Gastrocnemius medialis (tissue), 4 donors: ENCODE measurements at regions not wholly inside any gene's neighbourhood (a gene's known extent, or its start where the extent isn't known, plus 50 kb on each side); places are given as distances from the start of the nearest gene placed in this dataset.
"Not testable (repeated sequence)": the region's sequence is repeated elsewhere in the genome, so short reads cannot be mapped to it uniquely, and the experiment has no call there.

Experiments used
- ATAC-seq, 2 donors: fragments of 150-250 bp; one replicate each; pipeline ENCODE4 v1.9.1; 2016
- DNase-seq, 2 donors: peaks; one replicate each; pipeline ENCODE4 v3.0.0-alpha.2; 2019
- H3K27ac ChIP-seq, 4 donors: fragments of 200-600 bp; sonication (generic); 1 replicate in 1 of 4; 2 replicates in 3 of 4; pipeline ENCODE4 v1.5.1; 2016 to 2018; ENCODE audit warnings: mild to moderate bottlenecking in 2 of 4, moderate library complexity in 1 of 4
- H3K27me3 ChIP-seq, 3 donors: fragments of 200-600 bp; sonication (generic) in 2 of 3; 1 replicate in 1 of 3; 2 replicates in 2 of 3; pipeline versions ENCODE4 v1.5.1 to v1.6.0; 2016 to 2019; ENCODE audit warnings: mild to moderate bottlenecking in 1 of 3, moderate library complexity in 1 of 3
- H3K36me3 ChIP-seq, 2 donors: fragments of 200-600 bp; sonication (generic) in 1 of 2; one replicate each; pipeline ENCODE4 v1.5.1; 2017 to 2018
- H3K4me1 ChIP-seq, 2 donors: fragments of 200-600 bp; sonication (generic) in 1 of 2; one replicate each; pipeline ENCODE4 v1.5.1; 2016 to 2017; ENCODE audit warnings: mild to moderate bottlenecking in 2 of 2
- H3K4me3 ChIP-seq, 4 donors: fragments of 200-600 bp; sonication (generic) in 3 of 4; 1 replicate in 1 of 4; 2 replicates in 3 of 4; pipeline ENCODE4 v1.5.1; 2016 to 2019; ENCODE audit warnings: mild to moderate bottlenecking in 2 of 4
- H3K9me3 ChIP-seq, 3 donors: fragments of 200-600 bp; sonication (generic) in 2 of 3; 1 replicate in 1 of 3; 2 replicates in 2 of 3; pipeline ENCODE4 v1.5.1; 2016 to 2019
- POLR2A ChIP-seq, 2 donors: fragments of 450-650 bp; IDR thresholded peaks; one replicate each; pipeline ENCODE4 v1.6.1; 2017; ENCODE audit warnings: antibody characterized with exemption in 2 of 2, mild to moderate bottlenecking in 2 of 2, moderate library complexity in 2 of 2
- in situ Hi-C, 4 donors: fragments of 200-750 bp; cut with MboI; loops; one replicate each; pipeline versions ENCODE4 v1.15.0 to v1.8.0; 2017; ENCODE audit warnings: low sequenced_read_pairs in 4 of 4
- intact Hi-C: fragments of 100-400 bp; cut with DNase I; formaldehyde crosslinking; loops from one replicate; pipeline ENCODE4 v1.15.1; 2023; ENCODE audit warnings: low total_unique reads
- TF ChIP-seq, protein P1 (sequence below), 5 experiments: fragments of 450-650 bp in 3 of 5; fragments of 200-600 bp in 2 of 5; sonication (generic) in 2 of 5; IDR thresholded peaks in 4 of 5; conservative IDR thresholded peaks in 1 of 5; 1 replicate in 4 of 5; 2 replicates in 1 of 5; pipeline ENCODE4 v1.5.1; 2016 to 2019; ENCODE audit warnings: antibody characterized with exemption in 5 of 5, mild to moderate bottlenecking in 3 of 5, moderate library complexity in 3 of 5

DNA sequence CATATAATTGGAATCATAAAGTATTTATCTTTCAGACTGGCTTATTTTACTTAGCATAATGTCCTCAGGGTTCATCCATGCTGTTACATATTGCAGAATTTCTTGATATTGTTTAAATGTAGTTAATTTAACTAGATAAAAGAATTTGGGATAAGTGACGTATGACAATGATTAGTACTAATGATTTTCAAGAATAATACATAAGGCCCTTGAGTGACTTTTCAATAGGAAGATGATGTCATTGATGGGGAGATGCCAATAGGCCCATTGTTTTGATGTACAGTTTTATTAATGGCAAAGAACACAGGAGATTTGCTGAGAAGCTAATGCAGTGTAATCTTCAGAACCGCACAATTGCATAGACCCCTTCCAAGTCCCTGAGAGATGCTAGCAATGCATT is 537.4 kb upstream of the PHF14 start:
- ATAC-seq (no peak), DNase-seq (no peak)
- no peaks in the 10 kb centered on the region for H3K9me3 ChIP-seq
- no peaks in the 10 kb centered on the region for H3K4me1 ChIP-seq
- H3K27ac ChIP-seq, result no peak overlapping the region
- no peaks in the 10 kb centered on the region for H3K27me3 ChIP-seq
- in situ Hi-C loops, result no loop called here
- no peaks in the 10 kb centered on the region for H3K36me3 ChIP-seq
- intact Hi-C loops, result no loop called here
- H3K4me3 ChIP-seq, result no peak overlapping the region
- TF ChIP-seq POLR2A (IDR thresholded peaks at IDR 0.05), result no peak
- TF ChIP-seq, protein P1, sequence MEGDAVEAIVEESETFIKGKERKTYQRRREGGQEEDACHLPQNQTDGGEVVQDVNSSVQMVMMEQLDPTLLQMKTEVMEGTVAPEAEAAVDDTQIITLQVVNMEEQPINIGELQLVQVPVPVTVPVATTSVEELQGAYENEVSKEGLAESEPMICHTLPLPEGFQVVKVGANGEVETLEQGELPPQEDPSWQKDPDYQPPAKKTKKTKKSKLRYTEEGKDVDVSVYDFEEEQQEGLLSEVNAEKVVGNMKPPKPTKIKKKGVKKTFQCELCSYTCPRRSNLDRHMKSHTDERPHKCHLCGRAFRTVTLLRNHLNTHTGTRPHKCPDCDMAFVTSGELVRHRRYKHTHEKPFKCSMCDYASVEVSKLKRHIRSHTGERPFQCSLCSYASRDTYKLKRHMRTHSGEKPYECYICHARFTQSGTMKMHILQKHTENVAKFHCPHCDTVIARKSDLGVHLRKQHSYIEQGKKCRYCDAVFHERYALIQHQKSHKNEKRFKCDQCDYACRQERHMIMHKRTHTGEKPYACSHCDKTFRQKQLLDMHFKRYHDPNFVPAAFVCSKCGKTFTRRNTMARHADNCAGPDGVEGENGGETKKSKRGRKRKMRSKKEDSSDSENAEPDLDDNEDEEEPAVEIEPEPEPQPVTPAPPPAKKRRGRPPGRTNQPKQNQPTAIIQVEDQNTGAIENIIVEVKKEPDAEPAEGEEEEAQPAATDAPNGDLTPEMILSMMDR (IDR thresholded peaks at IDR 0.05 in 4 of 5, conservative IDR thresholded peaks at IDR 0.05 in 1 of 5), result no peak

DNA sequence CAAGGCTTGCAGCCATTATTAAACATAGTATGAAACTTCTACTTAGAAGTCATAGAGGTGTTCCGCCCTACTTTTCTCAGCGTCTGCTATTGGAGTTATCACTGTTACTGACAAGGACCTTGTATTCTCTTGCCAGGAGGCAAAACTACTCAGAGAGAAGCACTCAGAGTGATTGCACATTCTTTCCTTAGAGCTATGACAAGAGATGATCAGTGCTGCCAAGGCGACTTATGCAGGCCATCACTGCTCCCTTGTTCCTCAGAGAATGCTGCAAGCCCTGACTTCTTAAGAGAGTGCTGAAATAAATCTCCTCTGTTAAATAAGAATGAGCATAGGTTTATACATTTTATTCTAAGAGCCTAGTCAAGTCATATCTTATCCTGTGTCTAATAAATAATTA is 534.6 kb upstream of the PHF14 start:
- Histone ChIP-seq H3K36me3 (no peaks in the 10 kb centered on the region), H3K27ac (no peak overlapping the region), H3K27me3 (no peaks in the 10 kb centered on the region), H3K4me3 (no peak overlapping the region), H3K9me3 (no peaks in the 10 kb centered on the region), H3K4me1 (no peaks in the 10 kb centered on the region)
- intact Hi-C loops (no loop called here), in situ Hi-C loops (no loop called here)
- ATAC-seq (no peak), DNase-seq (no peak)
- TF ChIP-seq POLR2A (IDR thresholded peaks at IDR 0.05), result no peak
- TF ChIP-seq, protein P1 (IDR thresholded peaks at IDR 0.05 in 4 of 5, conservative IDR thresholded peaks at IDR 0.05 in 1 of 5), result no peak

DNA sequence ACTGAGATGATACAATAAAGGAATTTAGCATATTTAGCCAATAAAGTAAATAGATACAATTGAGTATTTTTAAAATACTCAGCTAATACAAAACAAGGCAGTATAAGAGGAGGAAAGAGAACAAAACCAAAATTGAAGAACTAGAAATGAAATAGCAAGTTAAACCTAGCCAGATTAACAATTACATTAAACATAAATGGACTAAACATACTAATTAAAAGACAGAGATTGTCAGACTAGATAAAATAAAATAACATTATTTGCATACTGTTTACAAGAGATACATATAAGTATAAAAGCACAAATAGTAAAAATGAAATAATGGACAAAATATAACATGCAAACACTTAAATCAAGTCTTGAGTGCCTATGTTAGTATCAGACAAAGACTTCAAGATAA is 517.7 kb upstream of the PHF14 start:
- ATAC-seq, result no peak
- in situ Hi-C loops, result no loop called here
- intact Hi-C loops, result no loop called here
- Histone ChIP-seq H3K27me3 (no peaks in the 10 kb centered on the region), H3K4me1 (no peaks in the 10 kb centered on the region), H3K9me3 (peaks cover 0 to 4% (median 0%) of the 10 kb centered on the region in 3 donors), H3K4me3 (no peak overlapping the region), H3K27ac (no peak overlapping the region), H3K36me3 (no peaks in the 10 kb centered on the region)
- TF ChIP-seq POLR2A (IDR thresholded peaks at IDR 0.05), result no peak
- TF ChIP-seq, protein P1 (IDR thresholded peaks at IDR 0.05 in 4 of 5, conservative IDR thresholded peaks at IDR 0.05 in 1 of 5), result no peak
- no peak for DNase-seq

DNA sequence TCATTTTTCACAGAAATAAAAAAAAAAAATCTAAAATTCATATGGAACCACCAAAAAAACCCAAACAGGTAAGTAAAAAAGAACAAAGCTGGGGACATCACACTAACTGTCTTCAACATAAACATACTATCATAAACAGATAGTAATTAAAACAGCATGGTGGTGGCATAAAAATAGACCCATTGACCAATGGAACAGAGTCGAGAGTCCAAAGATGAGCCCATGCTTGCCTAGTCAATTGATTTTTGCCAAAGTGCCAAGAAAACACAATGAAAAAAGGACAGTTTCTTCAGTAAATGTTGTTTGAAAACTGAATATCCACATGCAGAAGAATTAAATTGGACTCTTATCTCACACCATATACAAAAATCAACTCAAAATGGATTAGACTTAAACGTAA is 513.2 kb upstream of the PHF14 start:
- no peak overlapping the region for H3K27ac ChIP-seq
- ATAC-seq (no peak), DNase-seq (no peak)
- in situ Hi-C loops (no loop called here), intact Hi-C loops (no loop called here)
- no peak overlapping the region for H3K4me3 ChIP-seq
- peaks cover 0 to 4% (median 0%) of the 10 kb centered on the region in 3 donors for H3K9me3 ChIP-seq
- no peaks in the 10 kb centered on the region for H3K36me3 ChIP-seq
- no peaks in the 10 kb centered on the region for H3K27me3 ChIP-seq
- H3K4me1 ChIP-seq, result no peaks in the 10 kb centered on the region
- TF ChIP-seq, protein P1 (IDR thresholded peaks at IDR 0.05 in 4 of 5, conservative IDR thresholded peaks at IDR 0.05 in 1 of 5), result no peak
- TF ChIP-seq POLR2A (IDR thresholded peaks at IDR 0.05), result no peak

DNA sequence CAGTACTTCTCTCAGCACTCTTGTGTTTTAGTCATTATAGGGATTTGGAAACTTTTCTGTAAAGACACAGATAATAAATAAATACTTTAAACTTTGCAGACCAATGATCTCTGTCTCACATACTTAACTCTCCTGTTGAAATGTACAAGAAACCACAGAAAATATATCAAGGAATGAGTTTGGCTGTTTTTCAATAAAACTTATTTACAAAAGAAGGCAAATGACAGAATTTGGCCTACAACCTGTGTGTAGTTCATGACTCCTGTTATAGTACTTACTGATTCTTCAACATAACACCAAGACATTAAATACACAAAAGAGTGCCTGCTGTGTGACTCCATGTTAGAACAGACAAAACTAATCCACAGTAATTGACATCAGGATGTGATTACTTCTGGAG is 510.0 kb upstream of the PHF14 start:
- intact Hi-C loops (no loop called here), in situ Hi-C loops (no loop called here)
- no peak overlapping the region for H3K4me3 ChIP-seq
- no peaks in the 10 kb centered on the region for H3K4me1 ChIP-seq
- no peaks in the 10 kb centered on the region for H3K27me3 ChIP-seq
- H3K9me3 ChIP-seq, result no peaks in the 10 kb centered on the region
- no peak for TF ChIP-seq POLR2A (IDR thresholded peaks at IDR 0.05)
- TF ChIP-seq, protein P1 (IDR thresholded peaks at IDR 0.05 in 4 of 5, conservative IDR thresholded peaks at IDR 0.05 in 1 of 5), result no peak
- DNase-seq (no peak), ATAC-seq (no peak)
- H3K27ac ChIP-seq, result no peak overlapping the region
- H3K36me3 ChIP-seq, result no peaks in the 10 kb centered on the region

DNA sequence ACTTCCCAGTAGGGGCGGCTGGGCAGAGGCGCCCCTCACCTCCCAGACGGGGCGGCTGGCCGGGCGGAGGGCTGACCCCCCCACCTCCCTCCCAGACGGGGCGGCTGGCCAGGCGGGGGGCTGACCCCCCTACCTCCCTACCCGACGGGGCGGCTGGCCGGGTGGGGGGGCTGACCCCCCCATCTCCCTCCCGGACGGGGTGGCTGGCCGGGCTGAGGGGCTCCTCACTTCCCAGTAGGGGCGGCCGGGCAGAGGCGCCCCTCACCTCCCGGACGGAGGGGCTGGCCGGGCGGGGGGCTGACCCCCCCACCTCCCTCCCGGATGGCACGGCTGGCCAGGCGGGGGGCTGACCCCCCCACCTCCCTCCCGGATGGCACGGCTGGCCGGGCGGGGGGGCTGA is 508.1 kb upstream of the PHF14 start:
- H3K4me3 ChIP-seq, ATAC-seq, H3K4me1 ChIP-seq, DNase-seq, H3K36me3 ChIP-seq, H3K27ac ChIP-seq, intact Hi-C loops, H3K27me3 ChIP-seq, H3K9me3 ChIP-seq, in situ Hi-C loops: not testable (repeated sequence)
